GF-D8 (cell line): ENCODE measurements at regions not wholly inside any gene's neighbourhood (a gene's known extent, or its start where the extent isn't known, plus 50 kb on each side); places are given as distances from the start of the nearest gene placed in this dataset.
"Not testable (repeated sequence)": the region's sequence is repeated elsewhere in the genome, so short reads cannot be mapped to it uniquely, and the experiment has no call there.

Source experiments
- DNase-seq: peaks from one replicate; lab custom pipeline; 2025; lab: John Stamatoyannopoulos, UW

- no peak for DNase-seq
These were observed 132.1 kb downstream of the PLCE1 start for GRCh38 chr10:94125856-94126255.

GRCh38 chr10:94129393-94130130 lies 135.8 kb downstream of the PLCE1 start:
- no peak for DNase-seq

- DNase-seq = no peak
These were observed 138.2 kb downstream of the PLCE1 start for GRCh38 chr10:94131885-94132284.

- DNase-seq = no peak
These were observed 139.5 kb downstream of the PLCE1 start for GRCh38 chr10:94133239-94133638.

GRCh38 chr10:94137747-94138146 lies 144.0 kb downstream of the PLCE1 start:
- no peak for DNase-seq

GRCh38 chr10:94138391-94138790 lies 144.7 kb downstream of the PLCE1 start:
- no peak for DNase-seq

GRCh38 chr10:94143261-94143660 lies 149.5 kb downstream of the PLCE1 start:
- DNase-seq = no peak

GRCh38 chr10:94146313-94146712 lies 152.6 kb downstream of the PLCE1 start:
- no peak for DNase-seq

GRCh38 chr10:94146746-94147145 lies 153.0 kb downstream of the PLCE1 start:
- no peak for DNase-seq

GRCh38 chr10:94149702-94150101 lies 156.0 kb downstream of the PLCE1 start:
- no peak for DNase-seq

- DNase-seq = no peak
These were observed 156.9 kb downstream of the PLCE1 start for GRCh38 chr10:94150541-94151184.

GRCh38 chr10:94155722-94156271 lies 162.1 kb downstream of the PLCE1 start:
- no peak for DNase-seq

GRCh38 chr10:94156453-94156852 lies 162.7 kb downstream of the PLCE1 start:
- DNase-seq = no peak

GRCh38 chr10:94165158-94165611 lies 171.5 kb downstream of the PLCE1 start:
- DNase-seq = not testable (repeated sequence)

- DNase-seq = no peak
These were observed 178.6 kb downstream of the PLCE1 start for GRCh38 chr10:94172332-94172731.

GRCh38 chr10:94173594-94173993 lies 179.9 kb downstream of the PLCE1 start:
- no peak for DNase-seq

- DNase-seq = no peak
These were observed 181.1 kb downstream of the PLCE1 start for GRCh38 chr10:94174838-94175237.

- DNase-seq = no peak
These were observed 184.1 kb downstream of the NOC3L start for GRCh38 chr10:94178475-94179253.

- DNase-seq = no peak
These were observed 182.2 kb downstream of the NOC3L start for GRCh38 chr10:94180576-94180975.

GRCh38 chr10:94183666-94184264 lies 179.0 kb downstream of the NOC3L start:
- DNase-seq = no peak

- no peak for DNase-seq
These were observed 176.0 kb downstream of the NOC3L start for GRCh38 chr10:94186722-94187121.

- DNase-seq = no peak
These were observed 170.4 kb downstream of the NOC3L start for GRCh38 chr10:94192333-94192732.
